ENCODE measurements at regions not wholly inside any gene's neighbourhood (a gene's known extent, or its start where the extent isn't known, plus 50 kb on each side); places are given as distances from the start of the nearest gene placed in this dataset.

GRCh38 chr16:26688699-26689098 is 378.0 kb upstream of the C16orf82 start (continued):
- TF ChIP-seq DEAF1 (CRISPR knock-in tag; IDR thresholded peaks at IDR 0.05), result no peak
- no peak for TF ChIP-seq KLF13 (tag; IDR thresholded peaks at IDR 0.05; ENCODE audit: borderline replicate concordance, low read depth)
- TF ChIP-seq ZNF274 (IDR thresholded peaks at IDR 0.05; ENCODE audit: borderline replicate concordance, low read depth, low read length), result no peak
- no peak for TF ChIP-seq E2F4 (CRISPR knock-in tag; IDR thresholded peaks at IDR 0.05; ENCODE audit: low read depth)
- TF ChIP-seq MAFF (IDR thresholded peaks at IDR 0.05; ENCODE audit: low read length), result peak; percentile 82
- no peak for TF ChIP-seq ELF2 (CRISPR knock-in tag; IDR thresholded peaks at IDR 0.05)
- TF ChIP-seq HDAC1 (IDR thresholded peaks at IDR 0.05), result no peak
- TF ChIP-seq KDM5B (IDR thresholded peaks at IDR 0.05; ENCODE audit: insufficient replicate concordance, low read depth, low read length), result no peak
- TF ChIP-seq TAF9B (IDR thresholded peaks at IDR 0.05; ENCODE audit: partially characterized antibody), result no peak
- no peak for TF ChIP-seq CBX3 (IDR thresholded peaks at IDR 0.05; ENCODE audit: borderline replicate concordance in 1 of 2, low read length in 2 of 2)
- TF ChIP-seq CLOCK (CRISPR knock-in tag; IDR thresholded peaks at IDR 0.05; ENCODE audit: borderline replicate concordance), result no peak
- TF ChIP-seq MAFK (IDR thresholded peaks at IDR 0.05; ENCODE audit: low read length), result peak; percentile 85
- TF ChIP-seq HOMEZ (CRISPR knock-in tag; IDR thresholded peaks at IDR 0.05), result no peak
- no peak for TF ChIP-seq KLF16 (IDR thresholded peaks at IDR 0.05)
- peak; percentile 76 for TF ChIP-seq ZNF316 (IDR thresholded peaks at IDR 0.05)
- TF ChIP-seq ZNF584 (CRISPR knock-in tag; IDR thresholded peaks at IDR 0.05; ENCODE audit: low read depth), result no peak
- no peak for TF ChIP-seq MTA1 (IDR thresholded peaks at IDR 0.05; ENCODE audit: borderline replicate concordance)
